GM12875 (cell line): ENCODE measurements at regions not wholly inside any gene's neighbourhood (a gene's known extent, or its start where the extent isn't known, plus 50 kb on each side); places are given as distances from the start of the nearest gene placed in this dataset.

Experiments used
- H3K4me3 ChIP-seq: one replicate; pipeline ENCODE4 v1.5.1; 2011; ENCODE audit warnings: low read depth, low read length, control low read depth
- TF ChIP-seq, protein P1 (sequence below): IDR thresholded peaks from 2 replicates; pipeline ENCODE4 v1.5.1; 2011; ENCODE audit warnings: low read depth, mild to moderate bottlenecking, control low read depth, inconsistent platforms, low read length, moderate library complexity, borderline replicate concordance; ENCODE audit not compliant: insufficient read depth

DNA sequence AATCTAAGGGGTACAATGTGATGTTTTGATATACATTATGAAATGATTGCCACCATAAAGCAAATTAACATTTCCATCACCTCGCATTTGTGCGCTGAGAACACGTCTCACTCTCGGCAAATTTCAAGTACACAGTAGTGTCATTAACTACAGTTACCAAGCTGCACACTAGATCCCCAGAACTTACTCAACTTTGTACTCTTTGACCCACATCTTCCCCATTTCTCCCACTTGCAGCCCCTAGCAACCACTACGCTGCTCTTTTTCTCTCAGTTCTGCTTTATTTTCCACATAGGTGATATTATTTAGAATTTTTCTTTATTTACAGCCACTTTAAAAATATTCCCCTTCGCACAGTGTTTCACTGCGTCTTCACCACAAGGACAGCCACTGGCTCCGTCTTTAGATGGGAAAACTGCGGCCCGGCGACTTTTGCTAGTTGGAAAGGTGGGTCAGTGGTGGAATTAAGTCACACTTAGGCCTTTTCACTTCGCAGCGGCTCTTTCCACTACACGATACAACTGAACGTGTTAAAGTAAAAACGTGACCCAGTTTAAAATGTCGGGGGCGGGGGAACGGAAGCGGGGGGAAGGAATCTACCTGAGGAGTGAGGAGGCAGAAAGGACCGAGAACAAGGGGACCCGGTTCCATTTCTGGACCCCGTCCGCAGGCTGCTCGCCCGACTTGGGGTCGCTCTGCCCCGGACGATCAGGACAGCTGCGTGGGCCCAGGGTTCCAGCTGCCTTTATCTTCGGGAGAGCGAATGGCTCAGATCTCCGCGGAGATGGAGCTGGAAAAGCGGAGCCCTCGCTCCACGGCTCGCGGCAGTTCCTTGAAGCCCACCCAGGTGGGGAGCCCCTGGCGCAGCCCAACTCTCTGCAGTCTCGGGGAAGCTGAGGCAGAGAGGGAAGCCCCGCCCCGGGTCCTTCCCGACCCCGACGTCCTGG, 486.1 kb downstream of the UQCRFS1 start:
- no peak overlapping the region for H3K4me3 ChIP-seq
- TF ChIP-seq, protein P1, sequence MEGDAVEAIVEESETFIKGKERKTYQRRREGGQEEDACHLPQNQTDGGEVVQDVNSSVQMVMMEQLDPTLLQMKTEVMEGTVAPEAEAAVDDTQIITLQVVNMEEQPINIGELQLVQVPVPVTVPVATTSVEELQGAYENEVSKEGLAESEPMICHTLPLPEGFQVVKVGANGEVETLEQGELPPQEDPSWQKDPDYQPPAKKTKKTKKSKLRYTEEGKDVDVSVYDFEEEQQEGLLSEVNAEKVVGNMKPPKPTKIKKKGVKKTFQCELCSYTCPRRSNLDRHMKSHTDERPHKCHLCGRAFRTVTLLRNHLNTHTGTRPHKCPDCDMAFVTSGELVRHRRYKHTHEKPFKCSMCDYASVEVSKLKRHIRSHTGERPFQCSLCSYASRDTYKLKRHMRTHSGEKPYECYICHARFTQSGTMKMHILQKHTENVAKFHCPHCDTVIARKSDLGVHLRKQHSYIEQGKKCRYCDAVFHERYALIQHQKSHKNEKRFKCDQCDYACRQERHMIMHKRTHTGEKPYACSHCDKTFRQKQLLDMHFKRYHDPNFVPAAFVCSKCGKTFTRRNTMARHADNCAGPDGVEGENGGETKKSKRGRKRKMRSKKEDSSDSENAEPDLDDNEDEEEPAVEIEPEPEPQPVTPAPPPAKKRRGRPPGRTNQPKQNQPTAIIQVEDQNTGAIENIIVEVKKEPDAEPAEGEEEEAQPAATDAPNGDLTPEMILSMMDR: no peak

DNA sequence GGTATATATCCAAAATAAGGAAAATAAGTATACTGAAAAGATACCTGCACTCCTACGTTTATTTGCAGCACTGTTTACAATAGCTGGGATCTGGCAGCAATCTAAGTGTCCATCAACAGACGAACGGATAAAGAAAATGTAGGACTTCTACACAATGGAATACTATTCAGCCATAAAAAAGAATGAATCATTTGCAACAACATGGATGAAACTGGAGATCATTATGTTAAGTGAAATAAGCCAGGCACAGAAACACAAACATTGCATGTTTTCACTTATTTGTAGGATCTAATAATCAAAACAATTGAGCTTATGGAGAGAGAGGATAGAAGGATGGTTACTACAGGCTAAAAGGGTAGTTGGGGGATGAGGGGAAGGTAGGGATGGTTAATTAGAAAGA, 494.0 kb downstream of the UQCRFS1 start:
- TF ChIP-seq, protein P1: no peak

DNA sequence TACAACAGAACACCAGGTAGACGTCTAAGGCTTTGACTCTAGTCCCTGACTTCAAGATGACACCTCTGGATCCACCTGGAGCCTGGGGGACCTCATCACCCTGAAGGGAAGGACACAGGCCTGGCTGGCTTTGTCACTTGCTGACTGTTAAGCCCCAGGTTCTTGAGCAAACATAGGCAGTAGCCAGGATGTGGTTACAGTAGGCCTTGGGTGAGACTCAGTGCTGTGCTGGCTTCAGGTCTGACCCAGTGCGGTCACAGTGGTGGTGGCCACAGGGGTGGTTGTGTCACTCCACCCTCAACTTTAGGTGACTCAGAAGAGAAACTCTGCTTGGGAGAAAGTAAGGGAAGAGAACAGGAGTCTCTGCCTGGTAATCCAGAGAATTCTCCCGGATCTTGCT, 497.8 kb downstream of the UQCRFS1 start:
- no peak overlapping the region for H3K4me3 ChIP-seq
- TF ChIP-seq, protein P1: no peak

More for the DNA sequence above, 494.0 kb downstream of the UQCRFS1 start:
- H3K4me3 ChIP-seq: no peak overlapping the region

DNA sequence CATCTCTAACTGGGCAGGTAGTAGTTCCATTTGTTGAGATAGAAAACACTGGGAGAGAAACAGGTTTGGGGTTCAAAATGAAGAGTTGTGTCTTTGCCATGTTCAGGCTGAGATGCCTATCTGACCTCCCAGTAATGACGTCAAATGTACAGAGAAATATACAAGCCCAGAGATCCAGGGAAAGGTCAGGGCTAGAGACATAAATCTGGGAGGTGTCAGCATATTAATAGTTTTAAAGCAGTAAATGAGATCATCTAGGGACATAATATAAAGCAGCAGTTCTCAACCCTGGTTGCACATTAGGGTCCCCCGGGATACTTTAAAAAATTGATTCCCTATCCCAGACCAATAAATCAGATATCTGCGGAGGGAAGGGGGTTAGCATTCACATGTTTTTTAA, 501.5 kb downstream of the UQCRFS1 start:
- no peak overlapping the region for H3K4me3 ChIP-seq
- TF ChIP-seq, protein P1: no peak

- TF ChIP-seq, protein P1: peak; percentile 32; the same call in 1 of the 2 replicates
- no peak overlapping the region for H3K4me3 ChIP-seq
Measured at GRCh38 chr19:28710278-28710677, 502.7 kb downstream of the UQCRFS1 start.

- TF ChIP-seq, protein P1: no peak
- no peak overlapping the region for H3K4me3 ChIP-seq
Measured at GRCh38 chr19:28706693-28707092, 506.3 kb downstream of the UQCRFS1 start.

DNA sequence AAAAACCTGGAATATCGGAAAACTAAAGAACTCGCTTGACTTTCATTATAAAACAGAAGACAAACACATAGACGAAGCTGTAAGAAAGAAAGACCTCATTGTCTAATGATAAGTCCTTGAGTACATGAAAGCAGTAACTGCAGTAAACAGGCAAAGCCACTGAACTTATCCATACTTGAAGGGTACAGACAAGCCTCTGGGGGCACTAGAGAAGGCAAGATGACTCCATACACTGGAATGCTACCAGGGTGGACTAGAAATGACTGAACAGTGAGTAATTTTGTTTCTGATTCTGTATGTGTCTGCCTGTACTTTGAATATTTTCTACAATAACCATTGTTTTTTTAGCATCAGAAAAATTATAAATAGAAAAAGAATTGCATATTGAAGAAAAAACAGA, 507.9 kb downstream of the UQCRFS1 start:
- H3K4me3 ChIP-seq: no peak overlapping the region
- TF ChIP-seq, protein P1: no peak
